Smooth muscle cell (in vitro differentiated cells): ENCODE measurements at regions not wholly inside any gene's neighbourhood (a gene's known extent, or its start where the extent isn't known, plus 50 kb on each side); places are given as distances from the start of the nearest gene placed in this dataset.

Source experiments
- DNase-seq: peaks from one replicate; lab custom pipeline; 2025; ENCODE audit not compliant: unreplicated experiment; lab: John Stamatoyannopoulos, UW
- H2AFZ ChIP-seq: fragments of 200-600 bp; sonication (generic); 2 replicates; pipeline ENCODE4 v1.6.0; 2016; ENCODE audit warnings: antibody characterized with exemption, low read depth, mild to moderate bottlenecking
- H3F3A ChIP-seq: fragments of 200-600 bp; sonication (generic); 2 replicates; pipeline ENCODE4 v1.6.0; 2017; ENCODE audit warnings: antibody characterized with exemption, low read depth
- H3K27ac ChIP-seq: fragments of 200-600 bp; sonication (generic); 2 replicates; pipeline ENCODE4 v1.5.1; 2016; ENCODE audit warnings: low read depth, mild to moderate bottlenecking
- H3K27me3 ChIP-seq: fragments of 200-600 bp; sonication (generic); 2 replicates; pipeline ENCODE4 v1.6.1; 2016; ENCODE audit warnings: low read depth, mild to moderate bottlenecking
- H3K36me3 ChIP-seq: fragments of 200-600 bp; sonication (generic); 2 replicates; pipeline ENCODE4 v1.5.1; 2016; ENCODE audit warnings: low read depth
- H3K4me1 ChIP-seq: fragments of 200-600 bp; sonication (generic); 2 replicates; pipeline ENCODE4 v1.5.1; 2016; ENCODE audit warnings: low read depth
- H3K4me2 ChIP-seq: fragments of 200-600 bp; sonication (generic); 2 replicates; pipeline ENCODE4 v1.6.0; 2016; ENCODE audit warnings: mild to moderate bottlenecking
- H3K4me3 ChIP-seq: fragments of 200-600 bp; sonication (generic); 2 replicates; pipeline ENCODE4 v1.5.1; 2016; ENCODE audit warnings: mild to moderate bottlenecking
- H3K79me2 ChIP-seq: fragments of 200-600 bp; sonication (generic); 2 replicates; pipeline ENCODE4 v1.6.0; 2016; ENCODE audit warnings: low read depth, mild to moderate bottlenecking
- H3K9ac ChIP-seq: fragments of 200-600 bp; sonication (generic); 2 replicates; pipeline ENCODE4 v1.6.0; 2016; ENCODE audit warnings: low read depth
- H3K9me3 ChIP-seq: fragments of 200-600 bp; sonication (generic); replicated peaks from 2 replicates; pipeline ENCODE4 v1.5.1; 2016; ENCODE audit warnings: low read depth
- H4K20me1 ChIP-seq: fragments of 200-600 bp; sonication (generic); 2 replicates; pipeline ENCODE4 v1.6.0; 2016; ENCODE audit warnings: low read depth
- WGBS: methylation state at CpG from one replicate; pipeline ENCODE4 v1.1.7; 2016; ENCODE audit warnings: low lambda C conversion rate; 5-methylcytosine and 5-hydroxymethylcytosine counted together
- TF ChIP-seq, protein P1 (sequence below): fragments of 200-600 bp; sonication (generic); IDR thresholded peaks from 2 replicates; pipeline ENCODE4 v1.5.1; 2017; ENCODE audit warnings: borderline replicate concordance, mild to moderate bottlenecking, antibody characterized with exemption; ENCODE audit not compliant: insufficient read depth, poor library complexity, severe bottlenecking

DNA sequence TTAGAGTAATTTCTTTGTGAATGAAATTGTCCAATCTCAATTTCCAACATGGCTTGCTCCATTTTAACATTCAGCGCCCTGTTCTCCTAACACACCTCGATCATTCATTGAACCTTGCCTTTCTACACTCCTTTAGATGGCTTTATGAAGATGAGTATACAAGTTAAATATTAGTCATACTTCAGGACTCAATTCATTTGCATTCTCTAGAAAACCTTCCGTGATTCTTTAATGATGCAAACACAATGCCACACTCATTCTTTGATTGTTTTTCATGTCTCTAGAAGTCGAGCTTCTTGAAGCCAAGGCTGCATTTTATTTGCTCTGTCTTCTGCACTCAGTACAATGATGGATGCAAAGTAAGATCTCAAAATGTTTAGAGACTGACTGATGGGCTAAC, 641.2 kb downstream of the DOK5 start:
- Histone ChIP-seq H3K4me3 (no peak overlapping the region), H4K20me1 (no peaks in the 10 kb centered on the region), H3K4me2 (no peak overlapping the region), H2AFZ (no peak overlapping the region), H3K27me3 (no peaks in the 10 kb centered on the region), H3F3A (no peaks in the 10 kb centered on the region), H3K36me3 (no peaks in the 10 kb centered on the region), H3K4me1 (no peaks in the 10 kb centered on the region), H3K9me3 (no peaks in the 10 kb centered on the region), H3K27ac (no peak overlapping the region), H3K9ac (no peak overlapping the region), H3K79me2 (no peaks in the 10 kb centered on the region)
- TF ChIP-seq, protein P1, sequence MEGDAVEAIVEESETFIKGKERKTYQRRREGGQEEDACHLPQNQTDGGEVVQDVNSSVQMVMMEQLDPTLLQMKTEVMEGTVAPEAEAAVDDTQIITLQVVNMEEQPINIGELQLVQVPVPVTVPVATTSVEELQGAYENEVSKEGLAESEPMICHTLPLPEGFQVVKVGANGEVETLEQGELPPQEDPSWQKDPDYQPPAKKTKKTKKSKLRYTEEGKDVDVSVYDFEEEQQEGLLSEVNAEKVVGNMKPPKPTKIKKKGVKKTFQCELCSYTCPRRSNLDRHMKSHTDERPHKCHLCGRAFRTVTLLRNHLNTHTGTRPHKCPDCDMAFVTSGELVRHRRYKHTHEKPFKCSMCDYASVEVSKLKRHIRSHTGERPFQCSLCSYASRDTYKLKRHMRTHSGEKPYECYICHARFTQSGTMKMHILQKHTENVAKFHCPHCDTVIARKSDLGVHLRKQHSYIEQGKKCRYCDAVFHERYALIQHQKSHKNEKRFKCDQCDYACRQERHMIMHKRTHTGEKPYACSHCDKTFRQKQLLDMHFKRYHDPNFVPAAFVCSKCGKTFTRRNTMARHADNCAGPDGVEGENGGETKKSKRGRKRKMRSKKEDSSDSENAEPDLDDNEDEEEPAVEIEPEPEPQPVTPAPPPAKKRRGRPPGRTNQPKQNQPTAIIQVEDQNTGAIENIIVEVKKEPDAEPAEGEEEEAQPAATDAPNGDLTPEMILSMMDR, result no peak
- 86% methylated on average over 4 of the region's 4 CpGs for WGBS
- no peak for DNase-seq

DNA sequence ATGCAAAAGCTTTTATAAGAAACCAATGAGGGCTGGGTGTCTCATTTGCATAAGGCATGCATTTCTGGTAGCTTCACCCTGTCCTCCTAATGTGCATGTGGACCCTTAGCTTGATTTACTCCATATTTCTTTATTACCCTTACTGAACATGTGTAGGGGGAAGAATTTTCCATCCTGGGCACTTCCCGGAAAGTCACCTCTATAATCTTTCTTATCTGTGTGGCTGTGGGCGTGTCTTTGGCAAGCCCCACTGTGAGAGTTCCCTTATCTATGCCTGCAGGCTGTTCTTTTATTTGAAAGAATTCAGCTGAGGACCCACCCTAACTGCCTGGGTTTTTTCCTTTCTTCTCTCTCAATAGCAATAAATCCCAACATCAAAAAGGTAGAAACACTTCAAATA, 627.8 kb downstream of the DOK5 start:
- Histone ChIP-seq H3K27ac (no peak overlapping the region), H3K79me2 (no peaks in the 10 kb centered on the region), H3K4me2 (no peak overlapping the region), H3F3A (no peaks in the 10 kb centered on the region), H3K9me3 (no peaks in the 10 kb centered on the region), H3K36me3 (no peaks in the 10 kb centered on the region), H4K20me1 (no peaks in the 10 kb centered on the region), H3K27me3 (no peaks in the 10 kb centered on the region), H3K4me1 (no peaks in the 10 kb centered on the region), H2AFZ (no peak overlapping the region), H3K9ac (no peak overlapping the region), H3K4me3 (no peak overlapping the region)
- TF ChIP-seq, protein P1, result no peak
- WGBS, result 44% methylated on average over 2 of the region's 2 CpGs
- no peak for DNase-seq

DNA sequence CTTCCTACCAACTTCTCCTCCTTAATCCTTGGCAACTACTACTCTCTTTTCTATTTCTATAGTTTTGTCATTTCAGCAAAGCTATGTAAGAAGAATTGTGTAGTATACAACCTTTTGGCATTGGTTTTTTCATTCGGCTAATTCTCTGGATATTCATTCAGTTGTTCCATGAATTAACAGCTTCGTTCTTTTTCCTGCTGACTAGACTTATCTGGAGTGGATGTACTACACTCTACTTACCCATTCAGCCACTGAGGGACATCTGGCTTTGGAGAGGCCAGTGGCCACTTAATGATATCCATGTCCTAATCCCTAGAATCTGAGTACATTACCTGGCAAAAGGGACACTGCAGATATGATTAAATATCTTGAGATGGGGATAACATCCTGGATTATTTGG, 623.9 kb downstream of the DOK5 start:
- Histone ChIP-seq H3K4me2 (no peak overlapping the region), H4K20me1 (no peaks in the 10 kb centered on the region), H3K4me1 (no peaks in the 10 kb centered on the region), H3K79me2 (no peaks in the 10 kb centered on the region), H3K9ac (no peak overlapping the region), H3F3A (no peaks in the 10 kb centered on the region), H3K27me3 (no peaks in the 10 kb centered on the region), H3K27ac (no peak overlapping the region), H3K4me3 (no peak overlapping the region), H3K9me3 (no peaks in the 10 kb centered on the region), H3K36me3 (no peaks in the 10 kb centered on the region), H2AFZ (no peak overlapping the region)
- 86% methylated on average over 2 of the region's 2 CpGs for WGBS
- DNase-seq, result no peak
- TF ChIP-seq, protein P1, result no peak

DNA sequence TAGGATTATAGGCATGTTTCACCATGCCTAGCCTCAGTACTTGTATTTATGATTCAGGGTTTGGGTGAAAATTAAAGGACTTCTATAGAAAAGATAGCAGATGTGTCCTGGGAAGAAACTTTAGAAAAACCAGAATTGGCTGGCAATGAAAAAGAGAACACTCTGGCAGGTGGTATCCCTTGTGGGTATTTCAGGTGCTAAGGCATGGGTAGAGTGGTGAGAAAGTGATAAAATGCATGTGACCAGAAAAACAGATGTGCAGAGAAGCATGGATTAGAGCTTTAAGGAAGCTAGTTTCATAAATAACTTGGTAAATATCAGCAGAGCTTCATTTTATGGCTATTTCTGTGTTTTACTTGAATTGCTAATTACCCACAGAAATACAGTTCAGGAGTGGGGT, 622.2 kb downstream of the DOK5 start:
- no peaks in the 10 kb centered on the region for H3K4me1 ChIP-seq
- no peak overlapping the region for H3K9ac ChIP-seq
- H3K4me3 ChIP-seq, result no peak overlapping the region
- no peaks in the 10 kb centered on the region for H3K27me3 ChIP-seq
- DNase-seq, result no peak
- no peak overlapping the region for H3K27ac ChIP-seq
- TF ChIP-seq, protein P1, result no peak
- H3K9me3 ChIP-seq, result no peaks in the 10 kb centered on the region
- H4K20me1 ChIP-seq, result no peaks in the 10 kb centered on the region
- no peak overlapping the region for H2AFZ ChIP-seq
- no peaks in the 10 kb centered on the region for H3F3A ChIP-seq
- H3K79me2 ChIP-seq, result no peaks in the 10 kb centered on the region
- no peaks in the 10 kb centered on the region for H3K36me3 ChIP-seq
- H3K4me2 ChIP-seq, result no peak overlapping the region
